NCI-H82 (cell line): ENCODE measurements at regions not wholly inside any gene's neighbourhood (a gene's known extent, or its start where the extent isn't known, plus 50 kb on each side); places are given as distances from the start of the nearest gene placed in this dataset.
A peak's percentile ranks its signal among the peaks of the same experiment; 100 is the strongest.

Experiments used
- DNase-seq: peaks from one replicate; lab custom pipeline; 2025; lab: John Stamatoyannopoulos, UW

DNA sequence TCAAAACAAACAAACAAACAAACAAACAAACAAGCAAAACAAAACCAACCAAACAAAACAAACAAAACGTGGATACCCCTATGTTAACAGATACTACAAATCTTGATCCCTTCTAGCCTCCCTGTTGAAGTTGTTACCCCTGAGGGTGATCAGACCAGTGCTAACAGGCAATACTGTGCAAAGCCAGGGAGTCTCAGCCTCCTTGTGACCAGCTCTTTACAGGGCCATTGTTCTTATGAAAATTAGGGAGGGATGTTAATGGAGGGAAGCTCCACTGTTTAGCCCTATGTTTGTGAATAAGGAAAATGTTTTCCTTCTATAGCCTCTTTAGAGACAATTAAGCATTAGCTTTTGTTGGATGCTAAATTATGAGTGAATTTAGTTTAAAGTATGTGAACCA is 1072.1 kb upstream of the WWC1 start:
- no peak for DNase-seq

DNA sequence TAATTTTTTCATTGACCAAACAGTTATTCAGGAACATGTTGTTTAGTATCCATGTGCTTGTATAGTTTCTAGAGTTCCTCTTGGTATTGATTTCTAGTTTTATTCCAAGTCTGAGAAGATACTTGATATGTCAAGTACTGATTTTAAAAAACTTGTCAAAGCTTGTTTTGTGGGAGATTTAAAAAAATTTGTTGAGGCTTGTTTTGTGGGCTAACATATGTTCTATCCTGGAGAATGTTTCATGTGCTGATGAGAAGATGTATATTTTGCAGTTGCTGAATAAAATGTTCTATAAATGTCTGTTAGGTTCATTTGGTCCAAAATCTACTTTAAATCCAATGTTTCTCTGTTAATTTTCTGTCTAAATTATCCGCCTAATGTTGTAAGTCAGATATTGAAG is 1065.1 kb upstream of the WWC1 start:
- no peak for DNase-seq

DNA sequence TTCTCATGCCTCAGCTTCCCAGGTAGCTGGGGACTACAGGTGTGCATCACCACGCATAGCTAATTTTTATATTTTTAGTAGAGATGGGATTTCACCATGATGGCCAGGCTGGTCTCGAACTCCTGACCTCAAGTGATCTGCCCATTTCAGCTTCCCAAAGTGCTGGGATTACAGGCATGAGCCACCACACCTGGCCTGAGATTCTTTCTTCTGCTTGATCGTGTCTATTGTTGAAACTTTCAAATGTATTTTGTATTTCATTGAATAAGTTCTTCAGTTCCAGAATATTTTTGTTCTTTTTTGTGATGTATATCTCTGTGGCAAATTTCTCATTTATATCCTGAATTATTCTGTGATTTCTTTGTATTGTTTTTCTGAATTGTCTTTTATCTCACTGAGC is 1063.3 kb upstream of the WWC1 start:
- DNase-seq = no peak

DNA sequence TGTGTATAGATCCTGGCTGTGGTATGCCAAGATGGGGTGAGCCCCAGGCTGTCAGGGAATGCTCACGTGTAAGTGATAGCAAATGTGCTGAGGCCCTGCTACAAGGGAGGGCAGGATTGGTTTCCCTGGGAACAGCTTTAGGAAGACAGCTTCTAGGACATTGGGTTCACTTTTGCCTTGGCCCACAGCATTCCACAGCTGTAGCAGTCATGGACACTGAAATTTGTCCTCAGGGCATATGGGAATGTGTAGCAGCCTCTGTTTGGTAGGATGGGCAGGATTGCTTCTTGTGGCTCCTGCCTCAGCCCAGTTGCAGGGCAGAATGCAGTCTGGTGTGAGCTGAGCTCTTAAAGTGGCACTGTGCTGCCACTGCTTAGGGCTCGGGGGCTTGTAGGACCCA is 1061.7 kb upstream of the WWC1 start:
- DNase-seq = no peak

DNA sequence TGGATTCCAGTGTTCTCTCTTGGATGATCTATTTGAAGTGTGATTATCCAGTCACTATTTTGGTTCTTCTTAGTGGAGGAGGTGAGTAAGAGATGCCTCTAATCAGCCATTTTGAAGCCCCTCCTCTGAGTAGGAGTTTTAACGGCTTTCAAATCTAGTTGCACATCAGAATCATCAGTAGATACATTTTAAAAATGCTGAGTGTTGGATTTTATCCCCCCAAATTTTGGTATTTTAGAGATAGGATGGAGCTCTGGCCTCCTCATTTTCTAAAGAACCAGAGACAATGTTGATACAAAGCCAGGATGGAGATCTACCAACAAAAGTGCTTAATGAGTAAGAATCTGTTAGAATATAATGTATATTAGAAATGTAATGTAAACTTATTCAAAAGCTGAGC is 1061.0 kb upstream of the WWC1 start:
- no peak for DNase-seq

DNA sequence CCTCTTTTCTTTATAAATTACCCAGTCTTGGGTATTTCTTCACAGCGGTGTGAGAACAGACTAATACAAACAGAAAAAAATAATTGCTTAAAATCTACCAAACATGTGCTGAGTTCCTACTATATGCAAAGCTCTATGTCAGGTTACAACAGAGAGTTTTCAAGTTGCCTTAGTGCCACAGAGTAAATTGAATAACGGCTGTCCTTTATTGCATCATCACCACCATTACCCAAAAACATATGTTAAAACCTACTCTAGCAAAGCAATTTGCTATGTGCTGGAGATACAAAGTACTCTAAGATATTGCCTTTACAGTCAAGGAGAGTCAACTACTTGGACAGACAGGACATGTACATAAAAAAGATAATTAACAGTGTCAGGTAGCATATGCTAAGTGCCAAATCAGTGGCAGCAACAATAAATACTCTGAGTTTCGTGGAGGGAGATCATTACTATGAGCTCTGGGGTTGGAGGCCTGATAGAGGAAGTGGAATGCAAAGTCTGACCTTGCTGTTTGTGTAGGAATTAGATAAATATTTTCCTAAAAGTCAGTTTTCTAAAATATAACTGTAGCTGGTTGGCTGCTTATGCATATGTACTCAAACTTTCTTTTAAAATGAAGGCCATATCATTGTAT is 1058.7 kb upstream of the WWC1 start:
- no peak for DNase-seq

DNA sequence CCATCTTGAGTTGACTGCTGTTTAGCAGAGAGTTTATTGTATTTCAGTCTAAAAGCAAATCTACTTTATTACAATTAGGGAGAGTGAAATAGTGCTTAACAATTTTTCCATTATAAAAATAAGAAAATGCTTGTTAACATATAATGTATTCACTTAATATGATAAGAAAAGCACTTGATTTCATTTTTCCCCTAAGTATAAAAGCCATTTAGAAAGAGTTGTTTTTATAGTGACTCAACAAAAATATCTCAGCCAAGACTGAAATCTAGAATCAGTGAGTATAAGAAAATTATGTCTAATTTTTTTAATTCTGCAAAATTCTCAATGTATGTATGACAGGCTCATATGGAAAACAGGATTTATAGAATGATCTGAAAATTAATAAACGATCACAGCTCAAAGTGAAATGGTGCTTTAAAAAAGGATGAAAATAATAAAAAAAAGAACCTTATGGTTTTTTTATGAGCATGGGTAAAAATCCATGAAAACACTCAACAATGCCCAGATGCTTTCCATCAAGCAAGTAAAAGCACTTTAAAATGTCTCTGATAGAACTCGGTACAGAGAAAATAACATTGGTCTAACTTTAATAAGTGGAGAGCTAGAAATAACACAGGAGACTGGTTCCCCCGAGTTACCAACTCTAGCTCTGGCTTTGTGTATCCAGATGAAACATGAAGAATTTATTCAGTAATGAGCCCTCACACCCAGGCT is 1057.8 kb upstream of the WWC1 start:
- no peak for DNase-seq

DNA sequence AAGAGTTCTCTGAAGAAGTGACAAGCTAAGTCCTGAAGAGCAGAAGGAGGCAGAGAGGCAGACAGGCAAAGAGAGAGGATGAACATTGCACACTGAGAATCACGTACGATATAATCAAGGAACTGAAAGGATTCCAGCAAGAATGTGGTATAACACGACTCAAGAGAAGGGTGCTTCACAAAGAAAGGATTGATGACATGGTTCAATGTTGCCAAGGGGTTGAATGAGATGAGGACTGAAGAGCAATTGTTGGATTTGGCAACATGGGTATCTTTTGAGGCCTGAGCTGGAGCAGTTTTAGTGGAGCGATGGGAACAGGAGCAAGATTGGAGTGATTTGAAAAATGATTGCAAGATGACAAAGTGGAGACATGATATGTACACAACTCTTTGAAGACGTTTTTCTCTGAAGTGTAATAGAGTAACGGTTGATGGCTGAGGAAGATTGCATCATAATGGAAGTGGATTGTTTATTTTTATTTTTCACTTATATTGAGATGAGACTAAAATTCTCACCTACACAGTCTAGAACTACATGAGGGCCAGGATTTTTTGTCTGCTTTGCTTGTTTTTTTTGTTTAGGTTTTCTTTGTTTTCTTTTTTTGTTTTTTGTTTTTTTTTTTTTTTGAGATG is 1049.9 kb upstream of the WWC1 start:
- no peak for DNase-seq

DNA sequence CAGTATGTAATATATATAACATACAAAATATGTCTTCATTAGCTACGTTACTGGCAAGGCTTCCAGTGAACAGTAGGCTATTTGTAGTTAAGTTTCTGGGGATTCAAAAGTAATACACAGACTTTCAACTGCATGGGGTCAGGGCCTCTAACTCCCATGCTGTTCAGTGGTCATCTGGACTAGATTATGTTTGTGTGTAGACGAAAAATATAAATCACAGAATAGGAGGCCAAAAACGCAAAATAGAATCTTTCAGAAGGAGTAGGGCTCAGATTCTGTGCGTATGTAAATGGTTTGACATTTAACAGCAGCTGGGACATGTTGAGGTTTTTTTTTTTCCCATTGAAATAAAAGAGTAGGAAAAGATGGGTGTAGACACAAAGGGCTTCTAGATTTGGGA is 1048.7 kb upstream of the WWC1 start:
- no peak for DNase-seq

DNA sequence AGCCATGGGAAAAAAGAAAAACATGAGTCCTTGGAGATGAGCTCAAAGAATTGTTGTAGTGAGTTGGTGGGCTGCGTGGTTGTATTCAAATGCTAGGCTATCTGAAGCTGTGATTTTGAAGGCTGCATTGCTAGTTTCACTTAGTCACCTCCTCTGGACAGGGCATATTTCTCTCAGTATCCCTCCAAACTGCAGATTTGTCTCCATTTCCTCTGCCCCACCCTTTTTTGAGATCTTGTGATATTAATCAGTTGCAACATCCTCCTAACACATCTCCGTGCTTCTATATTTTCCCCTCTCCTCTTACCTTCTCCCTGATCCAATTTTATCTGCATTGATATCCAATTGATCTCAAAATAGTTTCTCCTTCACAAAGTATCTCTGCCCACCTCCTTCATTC is 1048.0 kb upstream of the WWC1 start:
- DNase-seq = no peak

DNA sequence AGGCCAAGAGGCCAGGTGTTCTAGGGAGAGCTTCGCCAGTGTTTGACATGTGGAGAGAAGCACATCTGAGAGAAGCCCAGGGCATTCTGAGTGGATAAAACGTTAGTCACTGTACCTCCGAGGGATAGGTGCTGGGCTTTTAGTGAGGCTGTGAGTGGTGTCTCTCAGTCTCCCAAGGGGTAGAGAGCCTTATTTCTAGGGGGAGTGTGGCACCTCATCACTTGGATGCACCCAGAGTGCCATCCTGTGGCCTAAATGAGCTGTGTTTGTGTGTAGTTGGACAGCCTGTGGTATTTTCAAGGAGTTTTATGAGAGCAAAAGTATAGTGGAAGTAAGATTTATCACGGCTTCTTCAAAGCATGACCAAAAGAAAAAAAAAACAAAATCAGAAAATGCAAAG is 1046.9 kb upstream of the WWC1 start:
- peak; percentile 74 for DNase-seq

DNA sequence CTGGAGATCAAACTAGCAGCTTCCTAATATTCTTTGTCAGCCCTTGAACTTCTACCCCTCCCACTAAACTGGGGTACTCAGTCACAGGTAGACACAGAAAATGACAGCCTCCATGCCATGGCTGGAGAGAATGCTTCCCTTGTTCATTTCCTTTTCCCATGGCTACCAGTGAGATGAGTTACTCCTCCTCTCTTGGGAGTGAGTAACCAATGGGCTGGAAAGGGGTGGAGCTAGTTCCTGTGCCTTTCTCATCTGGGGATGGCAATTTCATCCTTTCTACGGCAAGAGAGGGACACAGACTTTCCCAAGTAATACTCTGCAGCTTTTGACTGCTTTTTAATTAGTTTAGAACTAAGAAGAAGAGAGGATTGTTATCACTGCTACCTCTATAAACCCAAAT is 1045.6 kb upstream of the WWC1 start:
- DNase-seq = peak; percentile 38

DNA sequence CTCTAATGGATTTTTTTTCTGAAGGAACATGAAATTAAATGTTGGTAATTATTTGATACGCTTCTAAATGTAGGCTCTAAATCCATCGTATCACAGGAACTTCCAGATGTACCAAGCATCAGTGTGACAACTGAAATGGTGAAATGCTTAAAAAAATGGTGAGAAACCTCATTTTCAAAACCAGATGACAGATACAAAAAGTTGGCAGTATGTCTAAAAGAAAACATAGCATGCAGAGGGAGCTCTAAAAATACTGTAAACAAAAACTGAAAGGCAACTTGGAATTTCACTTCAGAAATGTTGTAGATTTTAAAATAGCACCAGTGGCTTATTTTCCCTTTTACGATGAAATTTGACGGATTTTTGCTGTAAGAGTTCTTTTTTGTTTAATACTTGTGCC is 1043.6 kb upstream of the WWC1 start:
- DNase-seq = no peak

DNA sequence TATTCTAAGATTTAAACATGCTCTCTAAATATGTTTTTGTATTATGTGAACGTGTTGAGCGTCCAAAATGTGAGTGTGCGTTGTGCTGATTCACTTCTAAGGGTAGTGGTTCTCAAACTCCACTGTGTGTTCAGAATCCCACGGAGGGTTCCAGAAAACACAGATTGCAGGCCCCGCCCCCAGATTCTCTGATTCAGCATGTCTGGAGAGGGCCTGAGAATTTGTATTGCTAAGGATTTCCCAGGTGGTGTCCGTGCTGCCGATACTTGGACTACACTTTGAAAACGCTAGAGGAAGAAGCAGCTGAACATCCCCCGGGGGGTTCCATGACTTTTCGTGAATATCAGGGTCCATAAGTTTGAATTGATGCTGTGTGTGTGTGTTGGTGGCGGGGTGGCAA is 1043.2 kb upstream of the WWC1 start:
- no peak for DNase-seq

DNA sequence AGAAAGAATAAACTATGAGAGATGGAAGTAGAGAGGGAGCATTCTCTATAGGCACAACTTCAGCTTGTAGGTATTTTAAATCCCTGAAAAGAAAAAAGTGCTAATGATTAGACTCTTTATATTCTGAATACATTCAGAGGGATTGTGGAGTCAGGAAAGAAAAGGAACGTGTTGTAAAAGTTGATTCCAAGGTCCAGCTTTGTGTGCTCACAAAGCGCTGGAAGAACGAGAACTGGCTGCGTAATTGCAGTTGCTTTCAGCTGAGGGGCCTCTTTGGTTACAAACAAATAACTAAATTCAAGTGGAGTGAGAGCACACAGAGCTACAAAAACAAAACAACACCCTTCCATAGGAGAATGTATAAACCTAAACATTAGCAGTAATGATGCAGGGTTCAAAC is 1040.4 kb upstream of the WWC1 start:
- DNase-seq = no peak

DNA sequence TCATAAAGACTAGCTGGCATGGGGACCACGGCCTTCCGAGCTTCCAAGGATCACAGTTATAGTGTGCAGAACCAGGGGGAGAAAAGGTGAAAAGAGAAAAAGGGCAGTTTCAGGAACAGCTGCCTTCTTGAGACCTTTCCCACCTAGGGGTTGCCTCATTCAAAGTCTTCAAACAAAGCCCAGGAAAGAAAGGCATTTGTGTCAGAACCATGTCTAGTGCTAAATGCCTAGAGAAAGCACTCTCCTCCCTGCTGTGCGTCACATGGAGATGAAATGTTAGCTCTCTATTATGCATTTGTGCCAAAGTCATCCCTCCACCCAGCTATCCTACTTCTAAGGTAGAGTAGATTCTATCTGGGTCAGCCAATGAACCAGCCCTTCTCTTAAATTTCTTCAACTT is 1037.3 kb upstream of the WWC1 start:
- no peak for DNase-seq

DNA sequence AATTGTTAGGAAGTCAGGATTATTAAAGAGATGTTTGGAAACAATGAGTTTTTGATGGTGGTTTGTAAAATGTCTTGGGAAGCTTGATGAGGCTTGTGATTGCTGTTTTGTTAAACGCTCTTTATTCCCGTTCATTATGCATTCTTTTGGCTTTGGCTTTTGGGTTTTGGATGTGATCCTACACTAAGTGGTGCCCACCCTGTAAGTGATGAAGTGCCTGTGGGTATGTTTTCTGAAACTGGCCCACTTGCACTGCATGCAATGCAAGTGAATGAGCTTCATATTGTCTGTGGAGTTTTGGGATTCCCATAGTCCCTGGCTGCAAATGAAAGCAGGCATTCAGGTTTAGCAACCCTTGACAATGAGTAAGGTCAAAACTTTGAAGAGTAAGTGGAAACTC is 1035.5 kb upstream of the WWC1 start:
- DNase-seq = no peak

DNA sequence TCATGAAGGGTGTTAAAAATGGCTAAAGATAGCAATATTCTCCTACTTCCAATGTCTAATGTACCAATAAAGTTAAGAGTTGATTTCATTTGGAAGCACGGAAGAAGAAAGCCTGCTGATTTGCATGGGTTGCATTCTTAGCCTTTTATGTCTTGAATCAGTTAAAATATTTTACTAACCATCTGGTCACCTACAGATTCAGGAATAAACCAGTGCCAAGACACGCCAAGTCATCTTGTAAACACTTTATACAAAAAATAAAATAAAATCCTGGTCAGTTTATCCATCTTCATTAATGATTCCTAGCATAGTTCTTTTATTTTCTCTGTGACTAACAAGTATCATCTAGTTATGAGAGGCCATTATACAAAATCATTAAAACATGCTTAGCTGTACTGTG is 1031.6 kb upstream of the WWC1 start:
- no peak for DNase-seq

DNA sequence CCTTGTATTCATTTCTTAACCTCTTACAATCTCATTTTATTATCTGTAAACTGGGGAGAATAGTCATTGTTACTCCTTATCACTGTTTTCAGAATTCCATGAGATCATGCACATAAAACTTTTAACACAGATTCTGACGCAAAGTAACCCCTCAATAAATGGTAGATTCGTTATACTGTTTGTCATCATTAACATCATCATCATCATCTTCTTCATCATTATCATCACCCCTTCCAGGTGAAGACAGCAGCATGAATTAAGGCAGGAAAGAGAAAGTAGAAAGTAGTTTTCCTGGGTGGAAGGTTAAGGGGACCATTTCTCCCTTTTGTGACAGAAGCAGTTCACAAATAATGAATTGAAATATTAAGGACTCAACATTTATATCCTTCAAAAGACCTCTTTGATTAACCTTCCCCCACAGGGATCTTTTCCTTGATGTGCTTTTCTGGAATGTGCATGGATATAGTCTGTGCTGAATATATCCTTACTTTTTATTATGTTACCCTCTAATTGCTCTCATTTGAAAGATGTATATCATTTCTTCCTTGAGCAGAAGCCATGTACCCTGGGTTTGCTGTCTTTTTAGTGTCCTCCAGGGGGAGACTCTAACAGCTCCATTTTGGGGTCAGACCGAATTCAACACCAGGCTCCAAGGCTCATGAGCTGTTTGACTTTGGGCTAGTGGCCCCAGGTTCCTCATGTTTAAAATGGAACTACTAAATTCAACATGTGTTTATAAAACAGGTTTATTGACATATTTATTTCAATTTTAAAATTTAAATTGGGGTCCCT is 1029.9 kb upstream of the WWC1 start:
- DNase-seq = peak; percentile 51

DNA sequence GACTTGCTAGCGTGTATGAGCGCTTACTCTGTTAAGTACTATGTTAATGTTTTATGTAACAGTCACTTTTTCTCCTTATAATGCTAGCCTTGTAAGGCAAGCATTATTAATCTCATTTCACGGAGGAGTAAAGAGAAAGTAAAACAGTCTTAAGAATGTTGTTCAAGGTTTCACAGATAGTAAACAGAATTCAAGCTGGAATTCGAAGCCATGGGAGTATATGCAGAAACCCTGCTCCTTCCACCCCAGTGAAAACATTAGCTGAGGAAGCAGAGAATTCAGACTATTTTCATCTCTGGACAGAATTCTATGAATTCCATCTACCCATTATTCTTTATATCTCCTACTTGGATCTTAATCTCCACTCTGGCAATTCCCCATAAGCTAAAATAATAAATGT is 1028.3 kb upstream of the WWC1 start:
- DNase-seq = no peak

DNA sequence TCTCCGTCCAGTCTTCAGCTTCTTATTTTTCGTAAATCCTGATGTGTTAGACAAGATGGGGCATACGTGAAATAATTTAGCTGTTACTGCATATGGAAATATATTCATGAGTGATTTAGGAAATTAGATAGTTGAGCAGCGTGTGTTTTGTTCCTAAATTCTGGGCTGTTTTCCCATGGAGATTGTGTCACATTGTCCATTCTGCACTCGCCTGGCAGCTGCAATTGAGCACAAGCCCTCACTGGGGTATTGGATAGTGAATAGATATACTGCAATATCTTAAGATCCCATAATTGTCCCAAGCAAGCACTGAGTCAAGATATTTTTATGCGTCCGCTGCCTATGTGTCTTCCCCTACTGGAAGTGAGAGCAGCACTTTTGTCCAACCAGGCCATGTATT is 1027.1 kb upstream of the WWC1 start:
- no peak for DNase-seq

DNA sequence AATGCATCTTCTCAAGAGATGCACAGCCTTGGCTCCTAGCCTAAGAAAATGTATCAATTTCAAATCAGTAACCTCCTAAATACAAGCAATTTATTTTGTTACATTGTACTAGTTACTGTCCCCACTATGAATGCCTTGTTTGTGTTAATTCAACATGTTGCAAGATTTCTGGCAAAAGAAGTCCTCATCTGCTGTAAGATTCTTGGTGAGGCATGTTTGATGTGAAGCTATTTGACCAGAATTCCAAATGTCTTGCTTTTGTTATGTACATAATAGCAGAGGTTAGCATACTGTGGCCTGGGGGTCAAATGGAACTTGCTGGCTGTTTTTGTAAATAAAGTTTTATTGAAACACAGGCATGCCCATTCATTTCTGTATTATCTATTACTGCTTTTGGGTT is 1023.1 kb upstream of the WWC1 start:
- DNase-seq = no peak

DNA sequence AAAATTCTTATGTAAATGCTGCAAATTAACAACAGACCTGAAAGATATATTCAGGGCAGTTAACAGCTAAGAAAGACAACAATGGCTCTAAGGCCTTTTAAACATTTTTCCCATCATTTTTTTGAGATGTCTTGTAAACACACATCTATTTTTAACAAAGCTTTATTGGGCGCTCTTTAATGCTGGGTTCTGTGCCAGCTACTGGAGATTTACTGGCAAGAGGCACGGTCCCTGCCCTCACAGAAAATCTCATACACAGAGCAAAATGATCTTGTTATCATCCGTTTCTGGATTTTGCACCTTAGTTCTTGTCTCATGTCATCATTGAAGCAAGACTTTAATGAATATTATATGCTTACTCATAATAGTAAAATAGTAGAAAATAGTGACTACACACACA is 1022.3 kb upstream of the WWC1 start:
- DNase-seq = no peak
